ENCODE measurements at regions not wholly inside any gene's neighbourhood (a gene's known extent, or its start where the extent isn't known, plus 50 kb on each side); places are given as distances from the start of the nearest gene placed in this dataset.
A peak's percentile ranks its signal among the peaks of the same experiment; 100 is the strongest.

DNA sequence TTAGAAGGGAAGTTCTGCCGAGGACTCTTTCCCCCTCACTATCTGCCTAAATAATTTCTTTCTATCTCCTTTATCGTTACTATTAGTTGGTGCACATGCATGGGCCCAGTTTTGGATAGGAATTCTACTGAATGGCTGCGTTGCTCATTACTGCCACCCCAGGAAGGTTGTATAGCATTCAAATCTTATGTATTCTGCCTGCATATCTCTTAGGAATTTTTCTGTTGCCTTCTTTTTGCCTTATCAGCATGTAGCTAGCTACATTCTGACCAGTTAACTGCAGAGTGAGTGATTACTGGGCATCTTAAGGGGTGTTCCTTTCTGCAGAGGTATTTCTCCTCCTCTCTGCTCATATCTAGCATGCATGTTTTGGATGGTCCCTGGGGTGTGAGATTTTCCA lies 239.6 kb downstream of the TDRD15 start:
- Histone ChIP-seq H3K9me3 (no peaks in the 10 kb centered on the region), H3K36me3 (ENCODE audit: insufficient read depth in 1 of 2, low read depth in 1 of 2) (no peaks in the 10 kb centered on the region), H3K27me3 (ENCODE audit: insufficient read depth in 3 of 3, low read length in 2 of 3) (no peaks in the 10 kb centered on the region), H3K4me1 (no peaks in the 10 kb centered on the region), H3K4me3 (no peak overlapping the region), H3K27ac (no peak overlapping the region)
- 86 to 94% (median 92%) methylated on average over 3 of the region's 3 CpGs for WGBS, 3 donors
- ATAC-seq = no peak
- intact Hi-C loops (cut with DNase I) = no loop called here
- DNase-seq = no peak
- no peak for TF ChIP-seq CTCF (IDR thresholded peaks at IDR 0.05)

DNA sequence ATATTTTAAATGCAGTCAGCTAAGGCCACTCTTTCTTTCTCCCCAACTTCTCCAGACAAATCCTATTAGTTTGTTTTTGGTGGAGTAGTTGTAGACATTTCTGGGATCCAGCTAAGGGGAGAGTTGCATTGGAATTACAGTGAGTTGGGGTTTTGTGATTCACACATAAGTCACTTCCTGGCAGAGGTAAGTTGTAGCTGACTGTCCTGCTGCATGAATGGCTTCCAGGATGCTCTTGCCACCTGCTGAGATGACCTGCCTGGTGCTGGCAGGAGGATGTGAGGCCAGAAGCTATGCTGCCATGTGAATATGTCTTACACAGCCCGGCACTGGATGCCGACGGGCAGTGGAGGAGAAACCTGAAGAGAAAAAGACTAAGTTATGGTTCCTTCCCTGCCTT lies 243.7 kb downstream of the TDRD15 start:
- no peaks in the 10 kb centered on the region for H3K4me1 ChIP-seq
- H3K27ac ChIP-seq = no peak overlapping the region
- H3K36me3 ChIP-seq (ENCODE audit: insufficient read depth in 1 of 2, low read depth in 1 of 2) = no peaks in the 10 kb centered on the region
- intact Hi-C loops (cut with DNase I) = no loop called here
- DNase-seq = no peak
- TF ChIP-seq CTCF (IDR thresholded peaks at IDR 0.05) = no peak
- no peak overlapping the region for H3K4me3 ChIP-seq
- 81 to 86% (median 81%) methylated on average over 3 of the region's 3 CpGs for WGBS, 3 donors
- no peaks in the 10 kb centered on the region for H3K27me3 ChIP-seq (ENCODE audit: insufficient read depth in 3 of 3, low read length in 2 of 3)
- ATAC-seq = no peak
- H3K9me3 ChIP-seq = no peaks in the 10 kb centered on the region

DNA sequence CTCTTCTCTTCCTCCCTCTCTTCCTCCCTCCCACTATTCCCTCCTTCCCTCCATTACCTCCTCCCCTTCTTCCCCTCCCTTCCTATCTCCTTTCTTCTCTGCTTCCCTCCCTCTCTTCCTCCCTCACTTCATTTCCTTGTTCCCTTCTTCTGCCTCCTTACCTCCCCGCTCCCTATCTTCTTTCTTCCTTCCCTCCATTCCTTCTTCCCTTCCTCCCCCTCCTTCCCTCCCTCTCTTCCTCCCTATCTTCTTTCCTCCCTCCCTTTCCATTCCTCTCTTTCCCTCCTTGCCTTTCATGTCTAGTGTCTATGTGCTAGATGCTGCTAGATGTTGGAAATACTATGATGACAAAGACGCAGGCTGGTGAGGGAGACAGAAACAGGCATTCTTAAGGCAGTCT lies 246.0 kb downstream of the TDRD15 start:
- intact Hi-C loops (cut with DNase I) = no loop called here
- DNase-seq (no peak), ATAC-seq (no peak)
- WGBS, 3 donors = 93 to 97% (median 96%) methylated on average over 2 of the region's 2 CpGs
- H3K4me1 ChIP-seq = no peaks in the 10 kb centered on the region
- TF ChIP-seq CTCF (IDR thresholded peaks at IDR 0.05) = no peak
- H3K4me3 ChIP-seq = no peak overlapping the region
- H3K36me3 ChIP-seq (ENCODE audit: insufficient read depth in 1 of 2, low read depth in 1 of 2) = no peaks in the 10 kb centered on the region
- H3K9me3 ChIP-seq = no peaks in the 10 kb centered on the region
- H3K27ac ChIP-seq = no peak overlapping the region
- no peaks in the 10 kb centered on the region for H3K27me3 ChIP-seq (ENCODE audit: insufficient read depth in 3 of 3, low read length in 2 of 3)

DNA sequence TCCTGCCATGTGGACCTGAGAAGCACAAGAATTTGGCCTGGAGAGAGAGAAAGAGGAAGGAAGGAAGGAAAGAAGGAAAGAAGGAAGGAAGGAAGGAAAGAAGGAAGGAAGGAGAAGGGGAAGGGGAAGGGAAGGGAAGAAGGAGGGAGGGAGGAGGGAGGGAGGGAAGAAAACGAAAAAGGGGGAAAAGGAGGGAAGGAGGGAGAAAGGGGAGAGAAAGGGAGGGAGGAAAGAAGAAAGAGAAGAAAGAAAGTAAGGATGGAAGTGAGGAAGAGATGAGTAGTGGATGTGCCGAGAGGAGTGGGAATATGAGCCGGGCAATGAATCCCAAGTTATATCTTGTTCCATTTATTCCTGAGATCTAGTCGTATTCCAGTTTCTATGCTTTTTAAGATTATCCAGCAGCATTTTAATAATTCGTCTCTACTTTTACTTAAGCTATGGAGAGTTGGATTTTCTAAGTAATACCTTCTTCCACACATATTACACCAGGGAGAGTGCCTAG lies 247.8 kb downstream of the TDRD15 start:
- ATAC-seq (no peak), DNase-seq (no peak)
- Histone ChIP-seq H3K36me3 (ENCODE audit: insufficient read depth in 1 of 2, low read depth in 1 of 2) (no peaks in the 10 kb centered on the region), H3K4me1 (no peaks in the 10 kb centered on the region), H3K9me3 (no peaks in the 10 kb centered on the region), H3K27me3 (ENCODE audit: insufficient read depth in 3 of 3, low read length in 2 of 3) (no peaks in the 10 kb centered on the region), H3K27ac (no peak overlapping the region), H3K4me3 (no peak overlapping the region)
- TF ChIP-seq CTCF (IDR thresholded peaks at IDR 0.05) = no peak
- intact Hi-C loops (cut with DNase I) = no loop called here
- 74 to 80% (median 75%) methylated on average over 5 of the region's 5 CpGs for WGBS, 3 donors

- 75 to 83% (median 76%) methylated on average over 2 of the region's 2 CpGs for WGBS, 3 donors
- Histone ChIP-seq H3K36me3 (ENCODE audit: insufficient read depth in 1 of 2, low read depth in 1 of 2) (no peaks in the 10 kb centered on the region), H3K4me3 (no peak overlapping the region), H3K4me1 (no peaks in the 10 kb centered on the region), H3K9me3 (no peaks in the 10 kb centered on the region), H3K27me3 (ENCODE audit: insufficient read depth in 3 of 3, low read length in 2 of 3) (no peaks in the 10 kb centered on the region), H3K27ac (no peak overlapping the region)
- no peak for ATAC-seq
- no peak for DNase-seq
- peak; percentile 4 for TF ChIP-seq CTCF (IDR thresholded peaks at IDR 0.05)
- intact Hi-C loops (cut with DNase I) = no loop called here
Measured at GRCh38 chr2:21372654-21373053, 248.9 kb downstream of the TDRD15 start.

All from psoas muscle (tissue), 7 donors.